Esophagus muscularis mucosa (tissue), 3 donors: ENCODE measurements at regions not wholly inside any gene's neighbourhood (a gene's known extent, or its start where the extent isn't known, plus 50 kb on each side); places are given as distances from the start of the nearest gene placed in this dataset.

Source experiments
- POLR2A ChIP-seq: fragments of 450-650 bp; IDR thresholded peaks from one replicate; pipeline ENCODE4 v1.6.1; 2017; ENCODE audit warnings: antibody characterized with exemption, moderate library complexity, mild to moderate bottlenecking, low read depth
- TF ChIP-seq, protein P1 (sequence below), 3 experiments: fragments of 200-600 bp in 2 of 3; fragments of 450-650 bp in 1 of 3; sonication (generic) in 2 of 3; IDR thresholded peaks; one replicate each; pipeline ENCODE4 v1.5.1; 2017 to 2019; ENCODE audit warnings: antibody characterized with exemption in 3 of 3, mild to moderate bottlenecking in 2 of 3, moderate library complexity in 1 of 3

DNA sequence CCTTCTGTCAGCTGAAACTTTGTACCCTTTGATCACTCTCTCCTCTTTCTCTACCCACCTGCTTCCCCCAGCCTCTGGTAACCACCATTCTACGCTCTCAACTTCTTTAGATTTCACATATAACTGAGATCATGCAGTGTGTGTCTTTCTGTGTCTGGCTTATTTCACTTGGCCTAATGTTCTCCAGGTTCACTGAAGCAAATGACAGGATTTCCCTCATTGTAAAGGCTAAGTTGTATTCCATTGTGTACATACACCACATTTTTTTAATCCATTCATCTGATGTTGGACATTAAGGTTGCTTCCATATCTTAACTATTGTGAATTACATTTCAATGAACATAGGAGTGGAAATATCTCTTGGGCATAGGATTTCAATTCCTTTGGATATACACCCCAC lies 207.6 kb downstream of the MIAT start:
- TF ChIP-seq, protein P1, sequence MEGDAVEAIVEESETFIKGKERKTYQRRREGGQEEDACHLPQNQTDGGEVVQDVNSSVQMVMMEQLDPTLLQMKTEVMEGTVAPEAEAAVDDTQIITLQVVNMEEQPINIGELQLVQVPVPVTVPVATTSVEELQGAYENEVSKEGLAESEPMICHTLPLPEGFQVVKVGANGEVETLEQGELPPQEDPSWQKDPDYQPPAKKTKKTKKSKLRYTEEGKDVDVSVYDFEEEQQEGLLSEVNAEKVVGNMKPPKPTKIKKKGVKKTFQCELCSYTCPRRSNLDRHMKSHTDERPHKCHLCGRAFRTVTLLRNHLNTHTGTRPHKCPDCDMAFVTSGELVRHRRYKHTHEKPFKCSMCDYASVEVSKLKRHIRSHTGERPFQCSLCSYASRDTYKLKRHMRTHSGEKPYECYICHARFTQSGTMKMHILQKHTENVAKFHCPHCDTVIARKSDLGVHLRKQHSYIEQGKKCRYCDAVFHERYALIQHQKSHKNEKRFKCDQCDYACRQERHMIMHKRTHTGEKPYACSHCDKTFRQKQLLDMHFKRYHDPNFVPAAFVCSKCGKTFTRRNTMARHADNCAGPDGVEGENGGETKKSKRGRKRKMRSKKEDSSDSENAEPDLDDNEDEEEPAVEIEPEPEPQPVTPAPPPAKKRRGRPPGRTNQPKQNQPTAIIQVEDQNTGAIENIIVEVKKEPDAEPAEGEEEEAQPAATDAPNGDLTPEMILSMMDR (IDR thresholded peaks at IDR 0.05) = no peak
- TF ChIP-seq POLR2A = no peak
